Prostate gland (tissue), 2 donors: ENCODE measurements at regions not wholly inside any gene's neighbourhood (a gene's known extent, or its start where the extent isn't known, plus 50 kb on each side); places are given as distances from the start of the nearest gene placed in this dataset.

Source experiments
- DNase-seq: peaks from one replicate; pipeline ENCODE4 v3.0.0-alpha.2; 2019; ENCODE audit warnings: low spot score
- H3K27ac ChIP-seq, 2 donors: fragments of 200-600 bp; sonication (generic); 2 replicates each; pipeline ENCODE4 v1.5.1; 2017 to 2019
- H3K27me3 ChIP-seq: fragments of 200-600 bp; sonication (generic); replicated peaks from 2 replicates; pipeline ENCODE4 v1.5.1; 2019; ENCODE audit not compliant: insufficient read depth
- H3K36me3 ChIP-seq, 2 donors: fragments of 200-600 bp; sonication (generic); 1 replicate in 1 of 2; 2 replicates in 1 of 2; pipeline versions ENCODE4 v1.5.1 to v1.8.1; 2017 to 2019
- H3K4me1 ChIP-seq: fragments of 200-600 bp; sonication (generic); replicated peaks from 2 replicates; pipeline ENCODE4 v1.5.1; 2019
- H3K4me3 ChIP-seq, 2 donors: fragments of 200-600 bp; sonication (generic); 2 replicates each; pipeline ENCODE4 v1.5.1; 2017 to 2019
- H3K9me3 ChIP-seq: fragments of 200-600 bp; sonication (generic); 2 replicates; pipeline ENCODE4 v1.5.1; 2017
- CTCF ChIP-seq, 4 experiments: fragments of 200-600 bp in 2 of 4; fragments of 450-650 bp in 2 of 4; sonication (generic) in 2 of 4; IDR thresholded peaks; 1 replicate in 3 of 4; 2 replicates in 1 of 4; pipeline ENCODE4 v1.5.1; 2016 to 2019; ENCODE audit warnings: antibody characterized with exemption in 4 of 4, mild to moderate bottlenecking in 2 of 4, moderate library complexity in 2 of 4
- POLR2A ChIP-seq: fragments of 450-650 bp; IDR thresholded peaks from one replicate; pipeline ENCODE4 v1.6.1; 2016; ENCODE audit warnings: antibody characterized with exemption, mild to moderate bottlenecking
- POLR2AphosphoS5 ChIP-seq: sonication (generic); formaldehyde crosslinking; IDR thresholded peaks from one replicate; pipeline ENCODE4 v1.6.1; 2017; ENCODE audit warnings: antibody characterized with exemption
- WGBS: methylation state at CpG from one replicate; pipeline ENCODE4 v1.1.5; 2018; 5-methylcytosine and 5-hydroxymethylcytosine counted together
- intact Hi-C: fragments of 100-400 bp; cut with DNase I; formaldehyde crosslinking; loops from one replicate; pipeline ENCODE4 v1.14.2; 2022

GRCh38 chr2:140157816-140158215 lies 1377.6 kb upstream of the NXPH2 start:
- no peak for DNase-seq
- Histone ChIP-seq H3K4me3 (no peak overlapping the region), H3K36me3 (no peaks in the 10 kb centered on the region), H3K4me1 (no peaks in the 10 kb centered on the region), H3K27me3 (no peaks in the 10 kb centered on the region), H3K9me3 (no peaks in the 10 kb centered on the region), H3K27ac (no peak overlapping the region)
- WGBS: 70% methylated on average over 5 of the region's 5 CpGs
- intact Hi-C loops: no loop called here
- no peak for TF ChIP-seq POLR2AphosphoS5
- no peak for TF ChIP-seq POLR2A
- no peak for TF ChIP-seq CTCF (IDR thresholded peaks at IDR 0.05)

DNA sequence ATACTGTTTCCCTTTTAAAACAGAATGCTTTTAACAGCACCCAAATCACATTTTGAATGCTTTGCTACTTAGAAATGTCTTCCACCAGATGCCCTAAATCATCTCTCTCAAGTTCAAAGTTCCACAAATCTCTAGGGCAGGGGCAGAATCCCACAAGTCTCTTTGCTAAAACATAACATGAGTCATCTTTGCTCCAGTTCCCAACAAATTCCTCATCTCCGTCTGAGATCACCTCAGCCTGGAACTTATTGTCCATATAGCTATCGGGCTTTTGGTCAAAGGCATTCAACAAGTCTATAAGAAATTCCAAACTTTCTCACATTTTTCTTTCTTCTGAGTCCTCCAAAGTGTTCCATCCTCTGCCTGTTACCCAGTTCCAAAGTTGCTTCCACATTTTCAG lies 1374.5 kb upstream of the NXPH2 start:
- intact Hi-C loops: no loop called here
- WGBS: 77% methylated on average over 2 of the region's 2 CpGs
- no peak overlapping the region for H3K27ac ChIP-seq
- H3K4me3 ChIP-seq: no peak overlapping the region
- H3K9me3 ChIP-seq: no peaks in the 10 kb centered on the region
- no peak for TF ChIP-seq CTCF (IDR thresholded peaks at IDR 0.05)
- no peak for TF ChIP-seq POLR2A
- H3K36me3 ChIP-seq: no peaks in the 10 kb centered on the region
- no peak for DNase-seq
- H3K27me3 ChIP-seq: no peaks in the 10 kb centered on the region
- H3K4me1 ChIP-seq: no peaks in the 10 kb centered on the region

- Histone ChIP-seq H3K4me3 (no peak overlapping the region), H3K4me1 (no peaks in the 10 kb centered on the region), H3K27ac (no peak overlapping the region), H3K27me3 (no peaks in the 10 kb centered on the region), H3K36me3 (no peaks in the 10 kb centered on the region), H3K9me3 (no peaks in the 10 kb centered on the region)
- intact Hi-C loops: no loop called here
- DNase-seq: no peak
- WGBS: 80% methylated on average over 5 of the region's 5 CpGs
- TF ChIP-seq POLR2A (no peak), POLR2AphosphoS5 (no peak)
Observed at GRCh38 chr2:140154271-140154670, 1374.1 kb upstream of the NXPH2 start.

DNA sequence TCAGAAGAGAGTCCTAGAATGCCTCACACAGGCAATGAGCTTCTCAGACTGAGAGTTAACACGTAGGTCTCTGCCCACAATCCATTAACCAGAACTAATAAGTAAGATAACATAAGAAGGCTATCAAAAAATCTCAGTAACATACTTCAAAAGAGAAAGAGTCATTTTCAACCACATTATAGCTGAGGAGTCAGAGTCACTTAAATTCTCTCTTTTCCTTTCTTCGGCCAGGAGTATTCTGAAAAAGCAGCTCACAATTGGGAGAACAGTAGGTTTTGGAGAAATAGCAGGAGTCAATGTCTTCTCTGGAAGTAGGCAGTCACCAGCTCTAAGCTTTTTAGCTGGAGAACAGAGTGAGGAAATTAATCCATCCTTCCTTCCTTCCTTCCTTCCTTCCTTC lies 1364.4 kb upstream of the NXPH2 start:
- H3K36me3 ChIP-seq: no peaks in the 10 kb centered on the region
- no peak overlapping the region for H3K27ac ChIP-seq
- DNase-seq: no peak
- no peak for TF ChIP-seq POLR2A
- TF ChIP-seq POLR2AphosphoS5: no peak
- no peak for TF ChIP-seq CTCF (IDR thresholded peaks at IDR 0.05)
- no peak overlapping the region for H3K4me3 ChIP-seq
- intact Hi-C loops: no loop called here
- no peaks in the 10 kb centered on the region for H3K27me3 ChIP-seq
- H3K9me3 ChIP-seq: no peaks in the 10 kb centered on the region
- WGBS: 82% methylated on average over 2 of the region's 2 CpGs
- H3K4me1 ChIP-seq: no peaks in the 10 kb centered on the region

- H3K36me3 ChIP-seq: no peaks in the 10 kb centered on the region
- no peak overlapping the region for H3K27ac ChIP-seq
- intact Hi-C loops: no loop called here
- DNase-seq: no peak
- WGBS: 94% methylated on average over 6 of the region's 6 CpGs
- no peak overlapping the region for H3K4me3 ChIP-seq
- no peaks in the 10 kb centered on the region for H3K27me3 ChIP-seq
- no peak for TF ChIP-seq POLR2AphosphoS5
- TF ChIP-seq POLR2A: no peak
- no peaks in the 10 kb centered on the region for H3K9me3 ChIP-seq
- H3K4me1 ChIP-seq: no peaks in the 10 kb centered on the region
Observed at GRCh38 chr2:140138736-140139135, 1358.5 kb upstream of the NXPH2 start.

GRCh38 chr2:140136861-140137260 lies 1356.7 kb upstream of the NXPH2 start:
- H3K27ac ChIP-seq: no peak overlapping the region
- no peak for DNase-seq
- H3K9me3 ChIP-seq: no peaks in the 10 kb centered on the region
- no peak for TF ChIP-seq POLR2A
- no peak for TF ChIP-seq POLR2AphosphoS5
- no peak for TF ChIP-seq CTCF (IDR thresholded peaks at IDR 0.05)
- H3K27me3 ChIP-seq: no peaks in the 10 kb centered on the region
- H3K4me3 ChIP-seq: no peak overlapping the region
- 69% methylated on average over 1 of the region's 1 CpG for WGBS
- H3K36me3 ChIP-seq: no peaks in the 10 kb centered on the region
- intact Hi-C loops: no loop called here
- no peaks in the 10 kb centered on the region for H3K4me1 ChIP-seq
